ENCODE measurements at regions not wholly inside any gene's neighbourhood (a gene's known extent, or its start where the extent isn't known, plus 50 kb on each side); places are given as distances from the start of the nearest gene placed in this dataset.

GRCh38 chr15:62404194-62404985 lies 239.3 kb upstream of the C2CD4B start:
- TF ChIP-seq EZH2phosphoT487 (IDR thresholded peaks at IDR 0.05; ENCODE audit: borderline replicate concordance, low read depth, low read length): no peak
- ChIA-PET CTCF (ENCODE audit: unreplicated experiment) (no interaction called here), POLR2A (no interaction called here)
- Histone ChIP-seq H3K4me1 (ENCODE audit: insufficient read depth, low read length, poor library complexity, severe bottlenecking) (no peaks in the 10 kb centered on the region), H3K9me2 (ENCODE audit: insufficient read depth, low read length) (no peaks in the 10 kb centered on the region), H3K9me3 (ENCODE audit: low read length) (peaks cover 7% of the 10 kb centered on the region; the same call in 1 of the 2 replicates), H3K27ac (ENCODE audit: low read depth, low read length, poor library complexity, severe bottlenecking) (no peak overlapping the region), H3K79me2 (ENCODE audit: insufficient read depth, low read depth, low read length) (no peaks in the 10 kb centered on the region), H4K20me1 (ENCODE audit: insufficient read depth, low read length) (no peaks in the 10 kb centered on the region), H3K4me3 (ENCODE audit: low read depth, low read length, poor library complexity, severe bottlenecking) (no peak overlapping the region), H3K36me3 (ENCODE audit: insufficient read depth, low read length) (no peaks in the 10 kb centered on the region), H2AFZ (ENCODE audit: low read length) (no peak overlapping the region), H3K4me2 (ENCODE audit: low read length) (no peak overlapping the region)
- intact Hi-C loops (cut with micrococcal nuclease; ENCODE audit: unreplicated experiment): no loop called here
- DNase-seq (ENCODE audit: low spot score): no peak
- no TSS peak for BruUV-seq (replicated peaks)

- Histone ChIP-seq H4K20me1 (ENCODE audit: insufficient read depth, low read length) (no peaks in the 10 kb centered on the region), H3K4me3 (ENCODE audit: low read depth, low read length, poor library complexity, severe bottlenecking) (no peak overlapping the region), H3K9me3 (ENCODE audit: low read length) (no peaks in the 10 kb centered on the region), H3K4me1 (ENCODE audit: insufficient read depth, low read length, poor library complexity, severe bottlenecking) (no peaks in the 10 kb centered on the region), H3K79me2 (ENCODE audit: insufficient read depth, low read depth, low read length) (no peaks in the 10 kb centered on the region), H3K36me3 (ENCODE audit: insufficient read depth, low read length) (no peaks in the 10 kb centered on the region), H3K4me2 (ENCODE audit: low read length) (no peak overlapping the region), H3K9me2 (ENCODE audit: insufficient read depth, low read length) (no peaks in the 10 kb centered on the region), H2AFZ (ENCODE audit: low read length) (no peak overlapping the region), H3K27ac (ENCODE audit: low read depth, low read length, poor library complexity, severe bottlenecking) (no peak overlapping the region)
- BruUV-seq (replicated peaks): no TSS peak
- no peak for DNase-seq (ENCODE audit: low spot score)
- intact Hi-C loops (cut with micrococcal nuclease; ENCODE audit: unreplicated experiment): no loop called here
- TF ChIP-seq EZH2phosphoT487 (IDR thresholded peaks at IDR 0.05; ENCODE audit: borderline replicate concordance, low read depth, low read length): no peak
- no peak for TF ChIP-seq CTCF (conservative IDR thresholded peaks at IDR 0.05; ENCODE audit: low read length)
- ChIA-PET POLR2A (interaction anchor here (1.6 kb wide), 1 partner anchor 10 kb away, joined by 4 read pairs; no protein-coding TSS in a partner anchor), CTCF (ENCODE audit: unreplicated experiment) (no interaction called here)
Observed at GRCh38 chr15:62406305-62406891, 241.3 kb upstream of the C2CD4B start.

GRCh38 chr15:62407216-62407615 lies 242.1 kb upstream of the C2CD4B start:
- BruUV-seq (replicated peaks): no TSS peak
- POLR2A ChIA-PET: interaction anchor here (1.6 kb wide), 1 partner anchor 9 kb away, joined by 4 read pairs; no protein-coding TSS in a partner anchor

More at GRCh38 chr15:62407216-62407615, 242.1 kb upstream of the C2CD4B start:
- Histone ChIP-seq H3K36me3 (ENCODE audit: insufficient read depth, low read length) (no peaks in the 10 kb centered on the region), H3K4me1 (ENCODE audit: insufficient read depth, low read length, poor library complexity, severe bottlenecking) (no peaks in the 10 kb centered on the region), H3K4me2 (ENCODE audit: low read length) (no peak overlapping the region), H3K4me3 (ENCODE audit: low read depth, low read length, poor library complexity, severe bottlenecking) (no peak overlapping the region), H3K9me2 (ENCODE audit: insufficient read depth, low read length) (no peaks in the 10 kb centered on the region), H3K27ac (ENCODE audit: low read depth, low read length, poor library complexity, severe bottlenecking) (no peak overlapping the region), H4K20me1 (ENCODE audit: insufficient read depth, low read length) (no peaks in the 10 kb centered on the region), H3K9me3 (ENCODE audit: low read length) (no peaks in the 10 kb centered on the region), H2AFZ (ENCODE audit: low read length) (no peak overlapping the region), H3K79me2 (ENCODE audit: insufficient read depth, low read depth, low read length) (no peaks in the 10 kb centered on the region)
- TF ChIP-seq CTCF (conservative IDR thresholded peaks at IDR 0.05; ENCODE audit: low read length): no peak
- TF ChIP-seq EZH2phosphoT487 (IDR thresholded peaks at IDR 0.05; ENCODE audit: borderline replicate concordance, low read depth, low read length): no peak
- intact Hi-C loops (cut with micrococcal nuclease; ENCODE audit: unreplicated experiment): no loop called here
- DNase-seq (ENCODE audit: low spot score): no peak
- CTCF ChIA-PET (ENCODE audit: unreplicated experiment): no interaction called here
